Aorta (tissue), 5 donors: ENCODE measurements at regions not wholly inside any gene's neighbourhood (a gene's known extent, or its start where the extent isn't known, plus 50 kb on each side); places are given as distances from the start of the nearest gene placed in this dataset.

Experiments used
- ATAC-seq: fragments of 200-7000 bp; cut with Tn5 transposase; one replicate; pipeline ENCODE4 v1.9.1; 2022; ENCODE audit warnings: moderate library complexity; ENCODE audit not compliant: low FRiP score
- DNase-seq, 2 donors: peaks; one replicate each; pipeline ENCODE4 v3.0.0-alpha.2; 2020
- H3K27ac ChIP-seq, 2 donors: one replicate each; pipeline ENCODE4 v1.5.1; 2013; ENCODE audit warnings: low read length in 2 of 2, mild to moderate bottlenecking in 2 of 2, moderate library complexity in 2 of 2, control low read depth in 1 of 2, inconsistent platforms in 1 of 2, low read depth in 1 of 2
- H3K27me3 ChIP-seq, 2 donors: one replicate each; pipeline ENCODE4 v1.6.1; 2013; ENCODE audit warnings: control low read depth in 1 of 2, low read length in 1 of 2, mild to moderate bottlenecking in 1 of 2, moderate library complexity in 1 of 2; ENCODE audit not compliant: insufficient read depth in 2 of 2, control insufficient read depth in 1 of 2
- H3K36me3 ChIP-seq, 2 donors: one replicate each; pipeline ENCODE4 v1.6.1; 2013; ENCODE audit warnings: control low read depth in 1 of 2, low read length in 1 of 2, mild to moderate bottlenecking in 1 of 2; ENCODE audit not compliant: insufficient read depth in 2 of 2, control insufficient read depth in 1 of 2
- H3K4me1 ChIP-seq, 2 donors: one replicate each; pipeline ENCODE4 v1.6.1; 2013; ENCODE audit warnings: low read length in 2 of 2, control low read depth in 1 of 2, mild to moderate bottlenecking in 1 of 2, moderate library complexity in 1 of 2; ENCODE audit not compliant: insufficient read depth in 2 of 2, control insufficient read depth in 1 of 2
- H3K4me3 ChIP-seq, 2 donors: one replicate each; pipeline ENCODE4 v1.5.1; 2013; ENCODE audit warnings: low read length in 2 of 2, control low read depth in 1 of 2, mild to moderate bottlenecking in 1 of 2
- H3K9me3 ChIP-seq: one replicate; pipeline ENCODE4 v1.6.1; 2013; ENCODE audit warnings: mild to moderate bottlenecking, low read length; ENCODE audit not compliant: control insufficient read depth
- WGBS, 2 donors: extraction: QIAGEN DNeasy Blood & Tissue Kit; methylation state at CpG; one replicate each; pipeline ENCODE4 v1.1.7; 2013; 5-methylcytosine and 5-hydroxymethylcytosine counted together
- intact Hi-C, 2 donors: fragments of 100-400 bp; cut with DNase I; formaldehyde crosslinking; loops; one replicate each; pipeline versions ENCODE4 v1.14.2 to v1.15.0; 2022
- donor health status: healthy with polysubstance abuse.
- donor health status: Bipolar disorder and iron deficiency.
- donor health status: DM: no; HTN: no; CAD: no.
- donor health status: DM: no; HTN: no; CAD: no.
- donor health status: DM: yes; HTN: yes; CAD: no.

- H3K27me3 ChIP-seq = no peaks in the 10 kb centered on the region
- ATAC-seq (no peak), DNase-seq (no peak)
- intact Hi-C loops = no loop called here
- WGBS, 2 donors = 90 to 91% methylated on average over 14 of the region's 14 CpGs
- no peaks in the 10 kb centered on the region for H3K4me1 ChIP-seq
- H3K9me3 ChIP-seq = peaks cover 6% of the 10 kb centered on the region
- no peaks in the 10 kb centered on the region for H3K36me3 ChIP-seq
- H3K27ac ChIP-seq = no peak overlapping the region
- H3K4me3 ChIP-seq = no peak overlapping the region
Observed at GRCh38 chr5:2205185-2205585, 322.5 kb upstream of the IRX4 start.

GRCh38 chr5:2204366-2205184 lies 321.9 kb upstream of the IRX4 start:
- ATAC-seq = no peak
- DNase-seq = peak in 1 of 2 donors; percentile 42

GRCh38 chr5:2203774-2204173 lies 321.0 kb upstream of the IRX4 start:
- Histone ChIP-seq H3K4me1 (no peaks in the 10 kb centered on the region), H3K27ac (no peak overlapping the region), H3K4me3 (no peak overlapping the region), H3K27me3 (no peaks in the 10 kb centered on the region), H3K9me3 (peaks cover 6% of the 10 kb centered on the region), H3K36me3 (no peaks in the 10 kb centered on the region)
- 56 to 57% methylated on average over 3 of the region's 3 CpGs for WGBS, 2 donors
- intact Hi-C loops = no loop called here
- no peak for DNase-seq
- ATAC-seq = no peak

More at GRCh38 chr5:2204366-2205184, 321.9 kb upstream of the IRX4 start:
- intact Hi-C loops = no loop called here
- no peak overlapping the region for H3K27ac ChIP-seq
- WGBS, 2 donors = 87 to 88% methylated on average over 21 of the region's 21 CpGs
- no peaks in the 10 kb centered on the region for H3K4me1 ChIP-seq
- no peaks in the 10 kb centered on the region for H3K27me3 ChIP-seq
- H3K4me3 ChIP-seq = no peak overlapping the region
- H3K36me3 ChIP-seq = no peaks in the 10 kb centered on the region
- H3K9me3 ChIP-seq = peaks cover 6% of the 10 kb centered on the region

- Histone ChIP-seq H3K4me3 (no peak overlapping the region), H3K27ac (no peak overlapping the region), H3K9me3 (peaks cover 4% of the 10 kb centered on the region), H3K27me3 (no peaks in the 10 kb centered on the region), H3K4me1 (no peaks in the 10 kb centered on the region), H3K36me3 (no peaks in the 10 kb centered on the region)
- DNase-seq = peak in 1 of 2 donors; percentile 46
- intact Hi-C loops = no loop called here
- no peak for ATAC-seq
- 87 to 88% methylated on average over 9 of the region's 9 CpGs for WGBS, 2 donors
Observed at GRCh38 chr5:2201832-2202231, 319.1 kb upstream of the IRX4 start.

GRCh38 chr5:2201421-2201820 lies 318.7 kb upstream of the IRX4 start:
- H3K4me1 ChIP-seq = no peaks in the 10 kb centered on the region
- H3K27ac ChIP-seq = no peak overlapping the region
- intact Hi-C loops = no loop called here
- 68 to 70% methylated on average over 2 of the region's 2 CpGs for WGBS, 2 donors
- ATAC-seq (no peak), DNase-seq (no peak)
- H3K9me3 ChIP-seq = peaks cover 4% of the 10 kb centered on the region
- no peaks in the 10 kb centered on the region for H3K36me3 ChIP-seq
- H3K4me3 ChIP-seq = no peak overlapping the region
- no peaks in the 10 kb centered on the region for H3K27me3 ChIP-seq

GRCh38 chr5:2201011-2201410 lies 318.3 kb upstream of the IRX4 start:
- DNase-seq = no peak
- Histone ChIP-seq H3K4me1 (no peaks in the 10 kb centered on the region), H3K27me3 (no peaks in the 10 kb centered on the region), H3K4me3 (no peak overlapping the region), H3K36me3 (no peaks in the 10 kb centered on the region), H3K27ac (no peak overlapping the region), H3K9me3 (peaks cover 4% of the 10 kb centered on the region)
- intact Hi-C loops = no loop called here
- 66 to 69% methylated on average over 5 of the region's 5 CpGs for WGBS, 2 donors
- ATAC-seq = no peak

GRCh38 chr5:2200261-2200950 lies 317.7 kb upstream of the IRX4 start:
- Histone ChIP-seq H3K9me3 (peaks cover 4% of the 10 kb centered on the region), H3K4me1 (no peaks in the 10 kb centered on the region), H3K4me3 (no peak overlapping the region), H3K36me3 (no peaks in the 10 kb centered on the region), H3K27me3 (no peaks in the 10 kb centered on the region), H3K27ac (no peak overlapping the region)
- DNase-seq (peak; percentile 26 to 49), ATAC-seq (no peak)
- intact Hi-C loops = no loop called here
- 69 to 71% methylated on average over 15 of the region's 15 CpGs for WGBS, 2 donors

GRCh38 chr5:2199697-2200096 lies 317.0 kb upstream of the IRX4 start:
- intact Hi-C loops = no loop called here
- H3K4me3 ChIP-seq = no peak overlapping the region
- no peaks in the 10 kb centered on the region for H3K36me3 ChIP-seq
- no peaks in the 10 kb centered on the region for H3K27me3 ChIP-seq
- H3K4me1 ChIP-seq = no peaks in the 10 kb centered on the region
- DNase-seq (peak; percentile 11 to 46), ATAC-seq (no peak)
- H3K9me3 ChIP-seq = peaks cover 10% of the 10 kb centered on the region
- 76 to 85% methylated on average over 14 of the region's 14 CpGs for WGBS, 2 donors
- no peak overlapping the region for H3K27ac ChIP-seq
